Nephron (organoid): ENCODE measurements at regions not wholly inside any gene's neighbourhood (a gene's known extent, or its start where the extent isn't known, plus 50 kb on each side); places are given as distances from the start of the nearest gene placed in this dataset.
A peak's percentile ranks its signal among the peaks of the same experiment; 100 is the strongest.
"Not testable (repeated sequence)": the region's sequence is repeated elsewhere in the genome, so short reads cannot be mapped to it uniquely, and the experiment has no call there.

Experiments used
- H3K27ac Mint-ChIP-seq, 3 experiments: 2 replicates each; pipeline ENCODE4 v1.8.0; 2020; ENCODE audit warnings: mixed read lengths in 3 of 3, mild to moderate bottlenecking in 2 of 3, moderate library complexity in 1 of 3
- H3K27me3 Mint-ChIP-seq: 2 replicates; pipeline ENCODE4 v1.8.0; 2021; ENCODE audit warnings: low read depth, mild to moderate bottlenecking, moderate library complexity, mixed read lengths
- H3K36me3 Mint-ChIP-seq: 2 replicates; pipeline ENCODE4 v1.8.0; 2020; ENCODE audit warnings: low read depth, mixed read lengths
- H3K4me1 Mint-ChIP-seq: 2 replicates; pipeline ENCODE4 v1.8.0; 2020; ENCODE audit warnings: mixed read lengths
- H3K4me3 Mint-ChIP-seq, 3 experiments: 2 replicates each; pipeline ENCODE4 v1.8.0; 2020; ENCODE audit warnings: mild to moderate bottlenecking in 3 of 3, mixed read lengths in 3 of 3, moderate library complexity in 2 of 3
- H3K9me3 Mint-ChIP-seq: 2 replicates; pipeline ENCODE4 v1.8.0; 2020; ENCODE audit warnings: mixed read lengths
- TF ChIP-seq, protein P1 (sequence below), 3 experiments: fragments of 200-600 bp; sonication (generic); IDR thresholded peaks; one replicate each; pipeline ENCODE4 v1.5.0; 2021; ENCODE audit warnings: antibody characterized with exemption in 3 of 3; ENCODE audit not compliant: unreplicated experiment in 3 of 3

GRCh38 chr3:124636863-124637296, 93.4 kb upstream of the UMPS start:
- Mint-ChIP-seq H3K4me3 (no peak overlapping the region), H3K27me3 (no peaks in the 10 kb centered on the region), H3K4me1 (peaks cover 5% of the 10 kb centered on the region), H3K36me3 (peaks cover 30% of the 10 kb centered on the region), H3K9me3 (no peaks in the 10 kb centered on the region), H3K27ac (peak overlapping the region; percentile 13 to 46 (median 29))
- TF ChIP-seq, protein P1, sequence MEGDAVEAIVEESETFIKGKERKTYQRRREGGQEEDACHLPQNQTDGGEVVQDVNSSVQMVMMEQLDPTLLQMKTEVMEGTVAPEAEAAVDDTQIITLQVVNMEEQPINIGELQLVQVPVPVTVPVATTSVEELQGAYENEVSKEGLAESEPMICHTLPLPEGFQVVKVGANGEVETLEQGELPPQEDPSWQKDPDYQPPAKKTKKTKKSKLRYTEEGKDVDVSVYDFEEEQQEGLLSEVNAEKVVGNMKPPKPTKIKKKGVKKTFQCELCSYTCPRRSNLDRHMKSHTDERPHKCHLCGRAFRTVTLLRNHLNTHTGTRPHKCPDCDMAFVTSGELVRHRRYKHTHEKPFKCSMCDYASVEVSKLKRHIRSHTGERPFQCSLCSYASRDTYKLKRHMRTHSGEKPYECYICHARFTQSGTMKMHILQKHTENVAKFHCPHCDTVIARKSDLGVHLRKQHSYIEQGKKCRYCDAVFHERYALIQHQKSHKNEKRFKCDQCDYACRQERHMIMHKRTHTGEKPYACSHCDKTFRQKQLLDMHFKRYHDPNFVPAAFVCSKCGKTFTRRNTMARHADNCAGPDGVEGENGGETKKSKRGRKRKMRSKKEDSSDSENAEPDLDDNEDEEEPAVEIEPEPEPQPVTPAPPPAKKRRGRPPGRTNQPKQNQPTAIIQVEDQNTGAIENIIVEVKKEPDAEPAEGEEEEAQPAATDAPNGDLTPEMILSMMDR (IDR thresholded peaks at IDR 0.05; ENCODE audit: unreplicated experiment in 3 of 3) = no peak

GRCh38 chr3:124639406-124640237, 90.6 kb upstream of the UMPS start:
- TF ChIP-seq, protein P1 (IDR thresholded peaks at IDR 0.05; ENCODE audit: unreplicated experiment in 3 of 3) = no peak
- Mint-ChIP-seq H3K4me3 (no peak overlapping the region), H3K27me3 (no peaks in the 10 kb centered on the region), H3K27ac (no peak overlapping the region), H3K4me1 (peaks cover 5% of the 10 kb centered on the region), H3K9me3 (no peaks in the 10 kb centered on the region), H3K36me3 (peaks cover 26% of the 10 kb centered on the region)

DNA sequence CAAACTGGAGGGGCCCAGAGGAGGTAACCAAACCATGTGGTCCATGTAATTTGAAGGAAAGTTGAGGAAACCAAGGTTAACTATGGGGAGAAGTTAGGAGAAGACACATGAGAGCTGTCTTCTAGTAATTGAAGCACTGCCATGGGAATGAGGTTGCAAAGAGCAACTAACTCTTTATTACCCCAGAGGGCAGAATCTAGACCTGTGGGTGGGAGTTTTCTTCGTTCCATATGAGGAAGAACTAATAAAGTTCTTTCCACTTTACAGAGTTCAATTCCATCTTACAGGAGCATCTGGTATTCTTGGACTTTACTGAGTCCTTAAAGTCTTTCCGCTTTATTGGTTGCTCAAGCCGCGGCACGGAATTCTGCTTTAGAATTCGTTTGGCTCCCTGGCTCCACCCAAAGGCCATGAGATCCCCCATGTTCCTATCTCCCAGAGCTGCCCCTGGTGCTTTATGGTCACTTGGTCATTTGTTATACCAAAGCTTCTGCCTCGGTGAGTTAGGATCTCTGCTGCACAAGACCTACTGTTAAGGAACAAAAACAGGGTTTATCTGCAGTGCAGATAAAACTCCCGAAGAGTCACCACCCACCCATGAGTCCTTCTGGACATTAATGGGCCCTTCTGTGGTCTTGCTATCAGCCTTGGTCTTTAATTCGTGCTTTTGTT, 89.5 kb upstream of the UMPS start:
- Mint-ChIP-seq H3K9me3 (no peaks in the 10 kb centered on the region), H3K27me3 (no peaks in the 10 kb centered on the region), H3K4me3 (no peak overlapping the region), H3K4me1 (peaks cover 5% of the 10 kb centered on the region), H3K27ac (no peak overlapping the region), H3K36me3 (peaks cover 25% of the 10 kb centered on the region)
- TF ChIP-seq, protein P1 (IDR thresholded peaks at IDR 0.05; ENCODE audit: unreplicated experiment in 3 of 3) = no peak

- H3K4me1 Mint-ChIP-seq = no peaks in the 10 kb centered on the region
- no peaks in the 10 kb centered on the region for H3K9me3 Mint-ChIP-seq
- no peak overlapping the region for H3K4me3 Mint-ChIP-seq
- H3K27me3 Mint-ChIP-seq = no peaks in the 10 kb centered on the region
- H3K36me3 Mint-ChIP-seq = peaks cover 35% of the 10 kb centered on the region
- TF ChIP-seq, protein P1 (IDR thresholded peaks at IDR 0.05; ENCODE audit: unreplicated experiment in 3 of 3) = no peak
- H3K27ac Mint-ChIP-seq = no peak overlapping the region
These were observed 86.8 kb upstream of the UMPS start for GRCh38 chr3:124643453-124643852.

- H3K36me3 Mint-ChIP-seq = peaks cover 39% of the 10 kb centered on the region
- not testable (repeated sequence) for H3K4me1 Mint-ChIP-seq, H3K4me3 Mint-ChIP-seq, H3K27ac Mint-ChIP-seq, H3K27me3 Mint-ChIP-seq, H3K9me3 Mint-ChIP-seq
These were observed 84.1 kb upstream of the UMPS start for GRCh38 chr3:124646186-124646585.

DNA sequence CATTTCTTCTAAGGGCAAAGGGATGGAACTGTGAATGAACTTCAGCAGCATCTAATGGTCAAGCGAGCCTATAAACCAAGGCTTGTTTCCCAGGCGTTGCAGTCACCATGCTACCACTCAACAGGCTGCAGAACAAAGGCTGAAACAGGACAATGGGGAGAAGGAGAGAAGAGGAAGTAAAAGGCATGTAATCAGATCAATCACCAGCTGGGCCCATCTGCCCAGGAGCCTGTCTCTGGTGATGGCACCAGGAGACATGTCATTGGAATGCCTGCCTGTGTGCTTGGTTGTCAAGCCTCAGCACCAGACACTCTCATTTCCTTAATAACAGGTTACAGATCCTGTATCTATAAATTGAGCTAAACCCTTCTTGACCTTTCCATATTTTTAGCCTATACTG, 81.7 kb upstream of the UMPS start:
- no peaks in the 10 kb centered on the region for H3K27me3 Mint-ChIP-seq
- peaks cover 8% of the 10 kb centered on the region for H3K4me1 Mint-ChIP-seq
- H3K27ac Mint-ChIP-seq = no peak overlapping the region
- H3K4me3 Mint-ChIP-seq = no peak overlapping the region
- peaks cover 49% of the 10 kb centered on the region for H3K36me3 Mint-ChIP-seq
- TF ChIP-seq, protein P1 (IDR thresholded peaks at IDR 0.05; ENCODE audit: unreplicated experiment in 3 of 3) = no peak
- no peaks in the 10 kb centered on the region for H3K9me3 Mint-ChIP-seq
